ENCODE measurements at regions not wholly inside any gene's neighbourhood (a gene's known extent, or its start where the extent isn't known, plus 50 kb on each side); places are given as distances from the start of the nearest gene placed in this dataset.

DNA sequence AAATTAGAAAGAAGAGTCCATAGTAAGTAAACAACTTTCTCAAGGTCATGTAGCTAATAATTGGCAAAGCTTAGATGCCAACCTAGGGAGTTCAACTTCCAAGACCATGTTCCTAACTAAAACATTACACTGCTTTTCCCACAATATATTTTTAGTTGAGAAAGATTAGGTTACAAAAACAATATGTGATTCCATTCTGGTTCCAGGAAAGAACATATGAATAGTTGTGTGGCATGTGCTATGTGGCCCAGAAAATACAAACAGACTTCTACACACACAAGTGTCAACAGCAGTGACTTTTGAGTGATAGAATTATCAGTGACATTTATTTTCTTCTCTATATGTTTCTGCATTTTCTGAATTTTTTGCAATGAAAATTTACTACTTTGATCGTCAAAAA is 62.7 kb upstream of the EDNRA start:
- Histone ChIP-seq H3K36me3 (ENCODE audit: control insufficient read depth in 2 of 2, extremely low read depth in 1 of 2, insufficient read depth in 2 of 2, low read length in 2 of 2) (no peaks in the 10 kb centered on the region), H3K9me1 (ENCODE audit: control insufficient read depth, extremely low read depth, insufficient read depth, low read length) (no peaks in the 10 kb centered on the region), H3K27me3 (ENCODE audit: control insufficient read depth, extremely low read depth, insufficient read depth, low read length) (no peaks in the 10 kb centered on the region), H4K20me1 (ENCODE audit: control insufficient read depth, extremely low read depth, insufficient read depth, low read length) (no peaks in the 10 kb centered on the region), H3K4me1 (ENCODE audit: control insufficient read depth, extremely low read depth, insufficient read depth, low read length) (no peaks in the 10 kb centered on the region), H3K9me3 (ENCODE audit: control insufficient read depth, low read depth, low read length) (no peaks in the 10 kb centered on the region), H3K27ac (ENCODE audit: control insufficient read depth, insufficient read depth, low read length) (no peak overlapping the region), H2AFZ (ENCODE audit: control insufficient read depth, low read length) (no peak overlapping the region), H3K4me3 (ENCODE audit: control insufficient read depth in 2 of 3, extremely low read depth in 1 of 3, insufficient read depth in 2 of 3, low read depth in 1 of 3, low read length in 3 of 3) (no peak overlapping the region), H3K79me2 (ENCODE audit: control insufficient read depth, insufficient read depth, low read length) (no peaks in the 10 kb centered on the region), H3K4me2 (ENCODE audit: control insufficient read depth, extremely low read depth, insufficient read depth, low read depth, low read length) (no peak overlapping the region), H3K9ac (ENCODE audit: control insufficient read depth, extremely low read depth, insufficient read depth, low read length) (no peak overlapping the region)
- dilution Hi-C loops (cut with MboI; ENCODE audit: extremely low pct_ligation_motif_present, low sequenced_read_pairs): no loop called here
- TF ChIP-seq, protein P1, sequence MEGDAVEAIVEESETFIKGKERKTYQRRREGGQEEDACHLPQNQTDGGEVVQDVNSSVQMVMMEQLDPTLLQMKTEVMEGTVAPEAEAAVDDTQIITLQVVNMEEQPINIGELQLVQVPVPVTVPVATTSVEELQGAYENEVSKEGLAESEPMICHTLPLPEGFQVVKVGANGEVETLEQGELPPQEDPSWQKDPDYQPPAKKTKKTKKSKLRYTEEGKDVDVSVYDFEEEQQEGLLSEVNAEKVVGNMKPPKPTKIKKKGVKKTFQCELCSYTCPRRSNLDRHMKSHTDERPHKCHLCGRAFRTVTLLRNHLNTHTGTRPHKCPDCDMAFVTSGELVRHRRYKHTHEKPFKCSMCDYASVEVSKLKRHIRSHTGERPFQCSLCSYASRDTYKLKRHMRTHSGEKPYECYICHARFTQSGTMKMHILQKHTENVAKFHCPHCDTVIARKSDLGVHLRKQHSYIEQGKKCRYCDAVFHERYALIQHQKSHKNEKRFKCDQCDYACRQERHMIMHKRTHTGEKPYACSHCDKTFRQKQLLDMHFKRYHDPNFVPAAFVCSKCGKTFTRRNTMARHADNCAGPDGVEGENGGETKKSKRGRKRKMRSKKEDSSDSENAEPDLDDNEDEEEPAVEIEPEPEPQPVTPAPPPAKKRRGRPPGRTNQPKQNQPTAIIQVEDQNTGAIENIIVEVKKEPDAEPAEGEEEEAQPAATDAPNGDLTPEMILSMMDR (optimal IDR thresholded peaks at IDR 0.05 in 1 of 3, IDR thresholded peaks at IDR 0.05 in 1 of 3, conservative IDR thresholded peaks at IDR 0.05 in 1 of 3; ENCODE audit: extremely low read depth in 1 of 3, insufficient read depth in 2 of 3, low read length in 3 of 3): no peak
- no peak for TF ChIP-seq EZH2 (IDR thresholded peaks at IDR 0.05; ENCODE audit: low read length)
- no peak for DNase-seq (ENCODE audit: low read depth, low spot score)
- FAIRE-seq: no peak

DNA sequence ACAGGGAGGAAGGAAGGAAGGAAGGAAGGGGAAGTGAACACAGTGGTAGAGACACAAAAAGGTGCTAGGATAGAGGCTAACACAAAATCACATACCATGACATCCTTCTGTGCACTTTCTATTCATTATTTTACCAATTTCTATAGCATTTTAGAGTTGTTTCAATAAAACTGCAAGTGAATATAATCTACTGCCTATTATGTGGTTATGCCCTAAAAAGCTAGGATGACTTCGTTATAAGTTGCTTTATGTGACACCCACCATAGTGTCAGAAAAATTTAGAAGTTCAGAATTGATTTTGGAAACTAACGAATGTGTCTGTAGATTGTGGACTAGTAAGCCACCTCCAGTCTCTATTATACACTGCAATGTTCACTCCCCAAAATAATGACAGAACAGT is 59.4 kb upstream of the EDNRA start:
- Histone ChIP-seq H3K27ac (ENCODE audit: control insufficient read depth, insufficient read depth, low read length) (no peak overlapping the region), H3K4me3 (ENCODE audit: control insufficient read depth in 2 of 3, extremely low read depth in 1 of 3, insufficient read depth in 2 of 3, low read depth in 1 of 3, low read length in 3 of 3) (no peak overlapping the region), H3K79me2 (ENCODE audit: control insufficient read depth, insufficient read depth, low read length) (no peaks in the 10 kb centered on the region), H3K36me3 (ENCODE audit: control insufficient read depth in 2 of 2, extremely low read depth in 1 of 2, insufficient read depth in 2 of 2, low read length in 2 of 2) (no peaks in the 10 kb centered on the region), H2AFZ (ENCODE audit: control insufficient read depth, low read length) (no peak overlapping the region), H3K27me3 (ENCODE audit: control insufficient read depth, extremely low read depth, insufficient read depth, low read length) (no peaks in the 10 kb centered on the region), H4K20me1 (ENCODE audit: control insufficient read depth, extremely low read depth, insufficient read depth, low read length) (no peaks in the 10 kb centered on the region), H3K9me3 (ENCODE audit: control insufficient read depth, low read depth, low read length) (no peaks in the 10 kb centered on the region), H3K9ac (ENCODE audit: control insufficient read depth, extremely low read depth, insufficient read depth, low read length) (no peak overlapping the region), H3K4me2 (ENCODE audit: control insufficient read depth, extremely low read depth, insufficient read depth, low read depth, low read length) (no peak overlapping the region), H3K9me1 (ENCODE audit: control insufficient read depth, extremely low read depth, insufficient read depth, low read length) (no peaks in the 10 kb centered on the region), H3K4me1 (ENCODE audit: control insufficient read depth, extremely low read depth, insufficient read depth, low read length) (no peaks in the 10 kb centered on the region)
- dilution Hi-C loops (cut with MboI; ENCODE audit: extremely low pct_ligation_motif_present, low sequenced_read_pairs): no loop called here
- DNase-seq (ENCODE audit: low read depth, low spot score): no peak
- TF ChIP-seq EZH2 (IDR thresholded peaks at IDR 0.05; ENCODE audit: low read length): no peak
- TF ChIP-seq, protein P1 (optimal IDR thresholded peaks at IDR 0.05 in 1 of 3, IDR thresholded peaks at IDR 0.05 in 1 of 3, conservative IDR thresholded peaks at IDR 0.05 in 1 of 3; ENCODE audit: extremely low read depth in 1 of 3, insufficient read depth in 2 of 3, low read length in 3 of 3): no peak
- no peak for FAIRE-seq
